GM23338 (cell line): ENCODE measurements at regions not wholly inside any gene's neighbourhood (a gene's known extent, or its start where the extent isn't known, plus 50 kb on each side); places are given as distances from the start of the nearest gene placed in this dataset.

Experiments used
- ATAC-seq: fragments of 200-7000 bp; cut with Tn5 transposase; 3 replicates; pipeline ENCODE4 v1.9.1; 2020
- DNase-seq: peaks from one replicate; pipeline ENCODE4 v3.0.0-alpha.2; 2015; ENCODE audit warnings: low spot score
- H2AFZ ChIP-seq: fragments of 200-600 bp; sonication (generic); 2 replicates; pipeline ENCODE4 v1.8.0; 2016; ENCODE audit warnings: antibody characterized with exemption, mild to moderate bottlenecking, moderate library complexity
- H3F3A ChIP-seq: fragments of 200-600 bp; sonication (generic); replicated peaks from 2 replicates; pipeline ENCODE4 v1.8.0; 2017; ENCODE audit warnings: antibody characterized with exemption, mixed run types, low read depth
- H3K27ac ChIP-seq: fragments of 200-600 bp; sonication (generic); 2 replicates; pipeline ENCODE4 v1.6.1; 2016; ENCODE audit warnings: low read depth
- H3K27me3 ChIP-seq: fragments of 200-600 bp; sonication (generic); 2 replicates; pipeline ENCODE4 v1.8.0; 2016; ENCODE audit warnings: mild to moderate bottlenecking, mixed run types, moderate library complexity; ENCODE audit not compliant: insufficient read depth
- H3K36me3 ChIP-seq: fragments of 200-600 bp; sonication (generic); 2 replicates; pipeline ENCODE4 v1.8.0; 2016; ENCODE audit warnings: mild to moderate bottlenecking; ENCODE audit not compliant: insufficient read depth
- H3K4me1 ChIP-seq: fragments of 200-600 bp; sonication (generic); 2 replicates; pipeline ENCODE4 v1.8.0; 2016; ENCODE audit warnings: mild to moderate bottlenecking, moderate library complexity; ENCODE audit not compliant: insufficient read depth
- H3K4me2 ChIP-seq: fragments of 200-600 bp; sonication (generic); 2 replicates; pipeline ENCODE4 v1.7.1; 2017; ENCODE audit warnings: mixed run types
- H3K4me3 ChIP-seq: fragments of 200-600 bp; sonication (generic); 2 replicates; pipeline ENCODE4 v1.6.1; 2016; ENCODE audit warnings: mixed run types
- H3K79me2 ChIP-seq: fragments of 200-600 bp; sonication (generic); replicated peaks from 2 replicates; pipeline ENCODE4 v1.8.0; 2017; ENCODE audit warnings: mild to moderate bottlenecking; ENCODE audit not compliant: insufficient read depth
- H3K9me2 ChIP-seq: fragments of 200-600 bp; sonication (generic); 2 replicates; pipeline ENCODE4 v1.8.0; 2017; ENCODE audit not compliant: insufficient read depth
- H4K20me1 ChIP-seq: fragments of 200-600 bp; sonication (generic); replicated peaks from 2 replicates; pipeline ENCODE4 v1.8.0; 2017; ENCODE audit warnings: mild to moderate bottlenecking; ENCODE audit not compliant: insufficient read depth
- H3K27ac Mint-ChIP-seq: 2 replicates; pipeline ENCODE4 v1.8.0; 2020; ENCODE audit warnings: inconsistent platforms, mild to moderate bottlenecking, moderate library complexity, mixed read lengths
- H3K27me3 Mint-ChIP-seq: 3 replicates; pipeline ENCODE4 v1.8.0; 2022; ENCODE audit warnings: low read depth, mild to moderate bottlenecking, moderate library complexity, mixed read lengths, inconsistent platforms; ENCODE audit not compliant: insufficient read depth, poor library complexity
- H3K36me3 Mint-ChIP-seq: 3 replicates; pipeline ENCODE4 v1.8.0; 2021; ENCODE audit warnings: low read depth, mild to moderate bottlenecking, inconsistent platforms, moderate library complexity, mixed read lengths
- H3K4me1 Mint-ChIP-seq: 3 replicates; pipeline ENCODE4 v1.8.0; 2020; ENCODE audit warnings: mild to moderate bottlenecking, inconsistent platforms, mixed read lengths
- H3K4me3 Mint-ChIP-seq: 3 replicates; pipeline ENCODE4 v1.8.0; 2021; ENCODE audit warnings: moderate library complexity, mild to moderate bottlenecking, inconsistent platforms, mixed read lengths
- H3K9me3 Mint-ChIP-seq: 3 replicates; pipeline ENCODE4 v1.8.0; 2020; ENCODE audit warnings: moderate library complexity, mild to moderate bottlenecking, inconsistent platforms, mixed read lengths
- CREB1 ChIP-seq: fragments of 250-450 bp; sonication (Bioruptor Pico); IDR thresholded peaks from 2 replicates; pipeline ENCODE4 v1.5.0; 2020; ENCODE audit warnings: low read depth, mild to moderate bottlenecking, moderate library complexity
- EZH2 ChIP-seq: fragments of 200-600 bp; sonication (generic); IDR thresholded peaks from one replicate; pipeline ENCODE4 v1.8.0; 2017; ENCODE audit warnings: antibody characterized with exemption, mild to moderate bottlenecking, low read depth; ENCODE audit not compliant: unreplicated experiment
- EZH2phosphoT487 ChIP-seq: fragments of 200-600 bp; sonication (generic); IDR thresholded peaks from one replicate; pipeline ENCODE4 v1.8.1; 2018; ENCODE audit warnings: antibody characterized with exemption; ENCODE audit not compliant: unreplicated experiment
- JUNB ChIP-seq: IDR thresholded peaks from one replicate; pipeline ENCODE4 v1.6.1; 2016; ENCODE audit warnings: antibody characterized with exemption; ENCODE audit not compliant: unreplicated experiment
- NANOG ChIP-seq: IDR thresholded peaks from 2 replicates; pipeline ENCODE4 v1.6.1; 2016; ENCODE audit warnings: antibody characterized with exemption, borderline replicate concordance
- POLR2AphosphoS5 ChIP-seq: IDR thresholded peaks from 2 replicates; pipeline ENCODE4 v1.6.1; 2016; ENCODE audit warnings: antibody characterized with exemption, low read depth
- STAT1 ChIP-seq: IDR thresholded peaks from one replicate; pipeline ENCODE4 v1.6.1; 2016; ENCODE audit warnings: antibody characterized with exemption; ENCODE audit not compliant: unreplicated experiment
- ZNF114 ChIP-seq: fragments of 250-450 bp; sonication (Bioruptor Pico); IDR thresholded peaks from 2 replicates; pipeline ENCODE4 v1.5.0; 2020; ENCODE audit warnings: mild to moderate bottlenecking, moderate library complexity
- ZNF331 ChIP-seq: fragments of 250-450 bp; sonication (Bioruptor Pico); IDR thresholded peaks from 2 replicates; pipeline ENCODE4 v1.5.0; 2020; ENCODE audit warnings: low read depth, mild to moderate bottlenecking, moderate library complexity
- TF ChIP-seq, protein P1 (sequence below), 2 experiments: fragments of 200-600 bp in 1 of 2; sonication (generic) in 1 of 2; conservative IDR thresholded peaks; 2 replicates each; pipeline versions ENCODE4 v1.5.1 to v1.6.1; 2016 to 2017; ENCODE audit warnings: antibody characterized with exemption in 2 of 2, low read depth in 2 of 2, mild to moderate bottlenecking in 2 of 2, moderate library complexity in 1 of 2
- TF ChIP-seq, protein P2 (sequence below): IDR thresholded peaks from one replicate; pipeline ENCODE4 v1.6.1; 2018; ENCODE audit warnings: antibody characterized with exemption; ENCODE audit not compliant: unreplicated experiment
- TF ChIP-seq, protein P3 (sequence below): IDR thresholded peaks from 2 replicates; pipeline ENCODE4 v1.6.1; 2016; ENCODE audit warnings: antibody characterized with exemption
- TF ChIP-seq, protein P4 (sequence below): fragments of 250-450 bp; sonication (Bioruptor Pico); IDR thresholded peaks from 2 replicates; pipeline ENCODE4 v1.5.0; 2020; ENCODE audit warnings: mild to moderate bottlenecking, moderate library complexity

DNA sequence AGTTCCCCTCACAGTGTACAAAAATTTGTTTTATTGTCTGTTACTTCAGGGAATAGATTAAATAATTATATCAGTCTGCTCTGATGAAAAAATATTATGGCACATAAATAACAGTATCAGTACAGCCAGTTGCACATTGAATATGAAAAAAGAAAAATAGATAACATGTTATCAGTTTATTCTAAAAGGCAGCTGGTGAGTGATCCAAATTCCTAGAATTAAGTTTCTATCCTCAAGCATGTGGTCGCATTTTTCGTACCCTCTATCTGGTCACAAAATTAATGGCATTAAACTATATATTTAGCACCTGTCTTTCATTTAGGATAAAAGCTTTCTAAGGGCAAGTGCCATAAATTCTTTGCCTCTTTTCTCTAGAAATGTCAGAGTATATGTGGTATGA is 944.8 kb upstream of the PCDH9 start:
- H3K36me3 Mint-ChIP-seq: peaks cover 11% of the 10 kb centered on the region; the same call in 1 of the 3 replicates
- no peaks in the 10 kb centered on the region for H3F3A ChIP-seq
- no peak overlapping the region for H3K4me3 ChIP-seq
- ATAC-seq (no peak), DNase-seq (no peak)
- H3K27me3 Mint-ChIP-seq: no peaks in the 10 kb centered on the region
- H3K27ac Mint-ChIP-seq: no peak overlapping the region
- no peaks in the 10 kb centered on the region for H3K4me1 Mint-ChIP-seq
- H3K9me3 Mint-ChIP-seq: 0 out of 3 replicates have a peak, but pooled peaks cover 6% of the 10 kb centered on the region
- H2AFZ ChIP-seq: no peak overlapping the region
- H3K79me2 ChIP-seq: no peaks in the 10 kb centered on the region
- peaks cover 12% of the 10 kb centered on the region for H3K9me2 ChIP-seq
- H3K4me1 ChIP-seq: no peaks in the 10 kb centered on the region
- no peak overlapping the region for H3K4me2 ChIP-seq
- H3K27me3 ChIP-seq: no peaks in the 10 kb centered on the region
- no peaks in the 10 kb centered on the region for H4K20me1 ChIP-seq
- TF ChIP-seq, protein P1, sequence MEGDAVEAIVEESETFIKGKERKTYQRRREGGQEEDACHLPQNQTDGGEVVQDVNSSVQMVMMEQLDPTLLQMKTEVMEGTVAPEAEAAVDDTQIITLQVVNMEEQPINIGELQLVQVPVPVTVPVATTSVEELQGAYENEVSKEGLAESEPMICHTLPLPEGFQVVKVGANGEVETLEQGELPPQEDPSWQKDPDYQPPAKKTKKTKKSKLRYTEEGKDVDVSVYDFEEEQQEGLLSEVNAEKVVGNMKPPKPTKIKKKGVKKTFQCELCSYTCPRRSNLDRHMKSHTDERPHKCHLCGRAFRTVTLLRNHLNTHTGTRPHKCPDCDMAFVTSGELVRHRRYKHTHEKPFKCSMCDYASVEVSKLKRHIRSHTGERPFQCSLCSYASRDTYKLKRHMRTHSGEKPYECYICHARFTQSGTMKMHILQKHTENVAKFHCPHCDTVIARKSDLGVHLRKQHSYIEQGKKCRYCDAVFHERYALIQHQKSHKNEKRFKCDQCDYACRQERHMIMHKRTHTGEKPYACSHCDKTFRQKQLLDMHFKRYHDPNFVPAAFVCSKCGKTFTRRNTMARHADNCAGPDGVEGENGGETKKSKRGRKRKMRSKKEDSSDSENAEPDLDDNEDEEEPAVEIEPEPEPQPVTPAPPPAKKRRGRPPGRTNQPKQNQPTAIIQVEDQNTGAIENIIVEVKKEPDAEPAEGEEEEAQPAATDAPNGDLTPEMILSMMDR (conservative IDR thresholded peaks at IDR 0.05; ENCODE audit: low read depth in 2 of 2): no peak
- TF ChIP-seq ZNF114 (CRISPR knock-in tag) (no peak), STAT1 (no peak), CREB1 (CRISPR knock-in tag) (no peak), NANOG (no peak), EZH2phosphoT487 (no peak), EZH2 (no peak), JUNB (no peak), ZNF331 (no peak), POLR2AphosphoS5 (no peak)
- TF ChIP-seq, protein P2, sequence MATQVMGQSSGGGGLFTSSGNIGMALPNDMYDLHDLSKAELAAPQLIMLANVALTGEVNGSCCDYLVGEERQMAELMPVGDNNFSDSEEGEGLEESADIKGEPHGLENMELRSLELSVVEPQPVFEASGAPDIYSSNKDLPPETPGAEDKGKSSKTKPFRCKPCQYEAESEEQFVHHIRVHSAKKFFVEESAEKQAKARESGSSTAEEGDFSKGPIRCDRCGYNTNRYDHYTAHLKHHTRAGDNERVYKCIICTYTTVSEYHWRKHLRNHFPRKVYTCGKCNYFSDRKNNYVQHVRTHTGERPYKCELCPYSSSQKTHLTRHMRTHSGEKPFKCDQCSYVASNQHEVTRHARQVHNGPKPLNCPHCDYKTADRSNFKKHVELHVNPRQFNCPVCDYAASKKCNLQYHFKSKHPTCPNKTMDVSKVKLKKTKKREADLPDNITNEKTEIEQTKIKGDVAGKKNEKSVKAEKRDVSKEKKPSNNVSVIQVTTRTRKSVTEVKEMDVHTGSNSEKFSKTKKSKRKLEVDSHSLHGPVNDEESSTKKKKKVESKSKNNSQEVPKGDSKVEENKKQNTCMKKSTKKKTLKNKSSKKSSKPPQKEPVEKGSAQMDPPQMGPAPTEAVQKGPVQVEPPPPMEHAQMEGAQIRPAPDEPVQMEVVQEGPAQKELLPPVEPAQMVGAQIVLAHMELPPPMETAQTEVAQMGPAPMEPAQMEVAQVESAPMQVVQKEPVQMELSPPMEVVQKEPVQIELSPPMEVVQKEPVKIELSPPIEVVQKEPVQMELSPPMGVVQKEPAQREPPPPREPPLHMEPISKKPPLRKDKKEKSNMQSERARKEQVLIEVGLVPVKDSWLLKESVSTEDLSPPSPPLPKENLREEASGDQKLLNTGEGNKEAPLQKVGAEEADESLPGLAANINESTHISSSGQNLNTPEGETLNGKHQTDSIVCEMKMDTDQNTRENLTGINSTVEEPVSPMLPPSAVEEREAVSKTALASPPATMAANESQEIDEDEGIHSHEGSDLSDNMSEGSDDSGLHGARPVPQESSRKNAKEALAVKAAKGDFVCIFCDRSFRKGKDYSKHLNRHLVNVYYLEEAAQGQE: no peak
- TF ChIP-seq, protein P3, sequence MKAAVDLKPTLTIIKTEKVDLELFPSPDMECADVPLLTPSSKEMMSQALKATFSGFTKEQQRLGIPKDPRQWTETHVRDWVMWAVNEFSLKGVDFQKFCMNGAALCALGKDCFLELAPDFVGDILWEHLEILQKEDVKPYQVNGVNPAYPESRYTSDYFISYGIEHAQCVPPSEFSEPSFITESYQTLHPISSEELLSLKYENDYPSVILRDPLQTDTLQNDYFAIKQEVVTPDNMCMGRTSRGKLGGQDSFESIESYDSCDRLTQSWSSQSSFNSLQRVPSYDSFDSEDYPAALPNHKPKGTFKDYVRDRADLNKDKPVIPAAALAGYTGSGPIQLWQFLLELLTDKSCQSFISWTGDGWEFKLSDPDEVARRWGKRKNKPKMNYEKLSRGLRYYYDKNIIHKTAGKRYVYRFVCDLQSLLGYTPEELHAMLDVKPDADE: no peak
- TF ChIP-seq, protein P4, sequence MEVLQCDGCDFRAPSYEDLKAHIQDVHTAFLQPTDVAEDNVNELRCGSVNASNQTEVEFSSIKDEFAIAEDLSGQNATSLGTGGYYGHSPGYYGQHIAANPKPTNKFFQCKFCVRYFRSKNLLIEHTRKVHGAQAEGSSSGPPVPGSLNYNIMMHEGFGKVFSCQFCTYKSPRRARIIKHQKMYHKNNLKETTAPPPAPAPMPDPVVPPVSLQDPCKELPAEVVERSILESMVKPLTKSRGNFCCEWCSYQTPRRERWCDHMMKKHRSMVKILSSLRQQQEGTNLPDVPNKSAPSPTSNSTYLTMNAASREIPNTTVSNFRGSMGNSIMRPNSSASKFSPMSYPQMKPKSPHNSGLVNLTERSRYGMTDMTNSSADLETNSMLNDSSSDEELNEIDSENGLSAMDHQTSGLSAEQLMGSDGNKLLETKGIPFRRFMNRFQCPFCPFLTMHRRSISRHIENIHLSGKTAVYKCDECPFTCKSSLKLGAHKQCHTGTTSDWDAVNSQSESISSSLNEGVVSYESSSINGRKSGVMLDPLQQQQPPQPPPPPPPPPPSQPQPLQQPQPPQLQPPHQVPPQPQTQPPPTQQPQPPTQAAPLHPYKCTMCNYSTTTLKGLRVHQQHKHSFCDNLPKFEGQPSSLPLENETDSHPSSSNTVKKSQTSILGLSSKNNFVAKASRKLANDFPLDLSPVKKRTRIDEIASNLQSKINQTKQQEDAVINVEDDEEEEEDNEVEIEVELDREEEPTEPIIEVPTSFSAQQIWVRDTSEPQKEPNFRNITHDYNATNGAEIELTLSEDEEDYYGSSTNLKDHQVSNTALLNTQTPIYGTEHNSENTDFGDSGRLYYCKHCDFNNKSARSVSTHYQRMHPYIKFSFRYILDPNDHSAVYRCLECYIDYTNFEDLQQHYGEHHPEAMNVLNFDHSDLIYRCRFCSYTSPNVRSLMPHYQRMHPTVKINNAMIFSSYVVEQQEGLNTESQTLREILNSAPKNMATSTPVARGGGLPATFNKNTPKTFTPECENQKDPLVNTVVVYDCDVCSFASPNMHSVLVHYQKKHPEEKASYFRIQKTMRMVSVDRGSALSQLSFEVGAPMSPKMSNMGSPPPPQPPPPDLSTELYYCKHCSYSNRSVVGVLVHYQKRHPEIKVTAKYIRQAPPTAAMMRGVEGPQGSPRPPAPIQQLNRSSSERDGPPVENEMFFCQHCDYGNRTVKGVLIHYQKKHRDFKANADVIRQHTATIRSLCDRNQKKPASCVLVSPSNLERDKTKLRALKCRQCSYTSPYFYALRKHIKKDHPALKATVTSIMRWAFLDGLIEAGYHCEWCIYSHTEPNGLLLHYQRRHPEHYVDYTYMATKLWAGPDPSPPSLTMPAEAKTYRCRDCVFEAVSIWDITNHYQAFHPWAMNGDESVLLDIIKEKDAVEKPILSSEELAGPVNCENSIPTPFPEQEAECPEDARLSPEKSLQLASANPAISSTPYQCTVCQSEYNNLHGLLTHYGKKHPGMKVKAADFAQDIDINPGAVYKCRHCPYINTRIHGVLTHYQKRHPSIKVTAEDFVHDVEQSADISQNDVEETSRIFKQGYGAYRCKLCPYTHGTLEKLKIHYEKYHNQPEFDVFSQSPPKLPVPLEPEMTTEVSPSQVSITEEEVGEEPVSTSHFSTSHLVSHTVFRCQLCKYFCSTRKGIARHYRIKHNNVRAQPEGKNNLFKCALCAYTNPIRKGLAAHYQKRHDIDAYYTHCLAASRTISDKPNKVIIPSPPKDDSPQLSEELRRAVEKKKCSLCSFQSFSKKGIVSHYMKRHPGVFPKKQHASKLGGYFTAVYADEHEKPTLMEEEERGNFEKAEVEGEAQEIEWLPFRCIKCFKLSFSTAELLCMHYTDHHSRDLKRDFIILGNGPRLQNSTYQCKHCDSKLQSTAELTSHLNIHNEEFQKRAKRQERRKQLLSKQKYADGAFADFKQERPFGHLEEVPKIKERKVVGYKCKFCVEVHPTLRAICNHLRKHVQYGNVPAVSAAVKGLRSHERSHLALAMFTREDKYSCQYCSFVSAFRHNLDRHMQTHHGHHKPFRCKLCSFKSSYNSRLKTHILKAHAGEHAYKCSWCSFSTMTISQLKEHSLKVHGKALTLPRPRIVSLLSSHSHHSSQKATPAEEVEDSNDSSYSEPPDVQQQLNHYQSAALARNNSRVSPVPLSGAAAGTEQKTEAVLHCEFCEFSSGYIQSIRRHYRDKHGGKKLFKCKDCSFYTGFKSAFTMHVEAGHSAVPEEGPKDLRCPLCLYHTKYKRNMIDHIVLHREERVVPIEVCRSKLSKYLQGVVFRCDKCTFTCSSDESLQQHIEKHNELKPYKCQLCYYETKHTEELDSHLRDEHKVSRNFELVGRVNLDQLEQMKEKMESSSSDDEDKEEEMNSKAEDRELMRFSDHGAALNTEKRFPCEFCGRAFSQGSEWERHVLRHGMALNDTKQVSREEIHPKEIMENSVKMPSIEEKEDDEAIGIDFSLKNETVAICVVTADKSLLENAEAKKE: no peak
- no peak overlapping the region for H3K27ac ChIP-seq
- no peaks in the 10 kb centered on the region for H3K36me3 ChIP-seq
- H3K4me3 Mint-ChIP-seq: no peak overlapping the region
